Stomach (tissue), 4 donors: ENCODE measurements at regions not wholly inside any gene's neighbourhood (a gene's known extent, or its start where the extent isn't known, plus 50 kb on each side); places are given as distances from the start of the nearest gene placed in this dataset.

Experiments
- EP300 ChIP-seq: sonication (generic); formaldehyde crosslinking; IDR thresholded peaks from one replicate; pipeline ENCODE4 v1.6.1; 2017; ENCODE audit warnings: antibody characterized with exemption
- TF ChIP-seq, protein P1 (sequence below), 7 experiments: fragments of 450-650 bp in 4 of 7; fragments of 200-600 bp in 3 of 7; sonication (generic) in 3 of 7; IDR thresholded peaks; one replicate each; pipeline ENCODE4 v1.5.1; 2016 to 2019; ENCODE audit warnings: antibody characterized with exemption in 7 of 7, control low read depth in 2 of 7, mild to moderate bottlenecking in 1 of 7

DNA sequence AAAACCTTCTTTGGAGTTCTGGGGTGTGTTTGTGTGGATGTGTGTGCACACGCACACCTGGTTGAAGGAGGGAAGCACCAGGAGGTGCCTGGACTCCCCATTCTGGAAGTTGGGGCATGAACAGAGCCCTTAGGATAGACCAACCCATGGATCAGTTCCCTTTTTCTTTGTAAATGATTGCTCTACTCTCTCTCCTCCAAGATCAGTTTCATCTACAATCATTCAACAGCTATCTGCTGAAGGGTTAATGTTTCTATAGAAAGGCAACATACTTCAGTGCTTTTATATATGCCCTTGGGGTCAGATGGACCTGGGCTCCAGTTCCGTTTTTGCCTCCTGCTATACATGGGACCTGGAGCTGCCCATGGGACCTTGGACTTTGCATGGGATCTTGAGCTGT, 352.1 kb upstream of the CFAP20DC start:
- TF ChIP-seq, protein P1, sequence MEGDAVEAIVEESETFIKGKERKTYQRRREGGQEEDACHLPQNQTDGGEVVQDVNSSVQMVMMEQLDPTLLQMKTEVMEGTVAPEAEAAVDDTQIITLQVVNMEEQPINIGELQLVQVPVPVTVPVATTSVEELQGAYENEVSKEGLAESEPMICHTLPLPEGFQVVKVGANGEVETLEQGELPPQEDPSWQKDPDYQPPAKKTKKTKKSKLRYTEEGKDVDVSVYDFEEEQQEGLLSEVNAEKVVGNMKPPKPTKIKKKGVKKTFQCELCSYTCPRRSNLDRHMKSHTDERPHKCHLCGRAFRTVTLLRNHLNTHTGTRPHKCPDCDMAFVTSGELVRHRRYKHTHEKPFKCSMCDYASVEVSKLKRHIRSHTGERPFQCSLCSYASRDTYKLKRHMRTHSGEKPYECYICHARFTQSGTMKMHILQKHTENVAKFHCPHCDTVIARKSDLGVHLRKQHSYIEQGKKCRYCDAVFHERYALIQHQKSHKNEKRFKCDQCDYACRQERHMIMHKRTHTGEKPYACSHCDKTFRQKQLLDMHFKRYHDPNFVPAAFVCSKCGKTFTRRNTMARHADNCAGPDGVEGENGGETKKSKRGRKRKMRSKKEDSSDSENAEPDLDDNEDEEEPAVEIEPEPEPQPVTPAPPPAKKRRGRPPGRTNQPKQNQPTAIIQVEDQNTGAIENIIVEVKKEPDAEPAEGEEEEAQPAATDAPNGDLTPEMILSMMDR (IDR thresholded peaks at IDR 0.05), result no peak
- no peak for TF ChIP-seq EP300
